LNCaP clone FGC (cell line): ENCODE measurements at regions not wholly inside any gene's neighbourhood (a gene's known extent, or its start where the extent isn't known, plus 50 kb on each side); places are given as distances from the start of the nearest gene placed in this dataset.

Source experiments
- DNase-seq: peaks from one replicate; pipeline ENCODE4 v3.0.0-alpha.2; 2011; ENCODE audit warnings: low read depth
- H3K4me3 ChIP-seq: 2 replicates; pipeline ENCODE4 v1.5.1; 2011; ENCODE audit warnings: mild to moderate bottlenecking, low read depth, low read length, control low read depth
- TF ChIP-seq, protein P1 (sequence below): IDR thresholded peaks from 2 replicates; pipeline ENCODE4 v1.5.1; 2012; ENCODE audit warnings: mild to moderate bottlenecking; ENCODE audit not compliant: control insufficient read depth, insufficient read depth; ENCODE audit errors: extremely low read depth

DNA sequence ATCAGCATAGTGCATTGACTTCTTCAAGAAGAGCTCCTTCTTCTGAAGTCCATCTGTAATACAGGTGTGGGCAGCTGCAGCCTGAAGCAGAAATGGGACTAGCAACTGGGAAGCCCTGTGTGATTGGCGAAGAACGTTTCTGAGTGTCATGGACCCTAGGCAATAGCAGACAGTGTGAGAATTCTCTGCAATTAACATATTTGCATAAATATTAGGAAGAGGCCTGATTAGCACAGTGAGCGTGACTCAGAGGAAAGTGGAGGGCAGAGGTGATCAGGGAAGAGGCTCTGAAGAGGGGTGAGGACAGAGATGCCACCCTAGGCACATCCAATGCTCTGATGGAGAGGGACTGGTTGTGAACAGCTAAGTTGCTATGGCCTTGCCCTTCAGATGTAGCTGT, 171.2 kb upstream of the ZBED5 start:
- H3K4me3 ChIP-seq: no peak overlapping the region
- no peak for DNase-seq
- TF ChIP-seq, protein P1, sequence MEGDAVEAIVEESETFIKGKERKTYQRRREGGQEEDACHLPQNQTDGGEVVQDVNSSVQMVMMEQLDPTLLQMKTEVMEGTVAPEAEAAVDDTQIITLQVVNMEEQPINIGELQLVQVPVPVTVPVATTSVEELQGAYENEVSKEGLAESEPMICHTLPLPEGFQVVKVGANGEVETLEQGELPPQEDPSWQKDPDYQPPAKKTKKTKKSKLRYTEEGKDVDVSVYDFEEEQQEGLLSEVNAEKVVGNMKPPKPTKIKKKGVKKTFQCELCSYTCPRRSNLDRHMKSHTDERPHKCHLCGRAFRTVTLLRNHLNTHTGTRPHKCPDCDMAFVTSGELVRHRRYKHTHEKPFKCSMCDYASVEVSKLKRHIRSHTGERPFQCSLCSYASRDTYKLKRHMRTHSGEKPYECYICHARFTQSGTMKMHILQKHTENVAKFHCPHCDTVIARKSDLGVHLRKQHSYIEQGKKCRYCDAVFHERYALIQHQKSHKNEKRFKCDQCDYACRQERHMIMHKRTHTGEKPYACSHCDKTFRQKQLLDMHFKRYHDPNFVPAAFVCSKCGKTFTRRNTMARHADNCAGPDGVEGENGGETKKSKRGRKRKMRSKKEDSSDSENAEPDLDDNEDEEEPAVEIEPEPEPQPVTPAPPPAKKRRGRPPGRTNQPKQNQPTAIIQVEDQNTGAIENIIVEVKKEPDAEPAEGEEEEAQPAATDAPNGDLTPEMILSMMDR: no peak

DNA sequence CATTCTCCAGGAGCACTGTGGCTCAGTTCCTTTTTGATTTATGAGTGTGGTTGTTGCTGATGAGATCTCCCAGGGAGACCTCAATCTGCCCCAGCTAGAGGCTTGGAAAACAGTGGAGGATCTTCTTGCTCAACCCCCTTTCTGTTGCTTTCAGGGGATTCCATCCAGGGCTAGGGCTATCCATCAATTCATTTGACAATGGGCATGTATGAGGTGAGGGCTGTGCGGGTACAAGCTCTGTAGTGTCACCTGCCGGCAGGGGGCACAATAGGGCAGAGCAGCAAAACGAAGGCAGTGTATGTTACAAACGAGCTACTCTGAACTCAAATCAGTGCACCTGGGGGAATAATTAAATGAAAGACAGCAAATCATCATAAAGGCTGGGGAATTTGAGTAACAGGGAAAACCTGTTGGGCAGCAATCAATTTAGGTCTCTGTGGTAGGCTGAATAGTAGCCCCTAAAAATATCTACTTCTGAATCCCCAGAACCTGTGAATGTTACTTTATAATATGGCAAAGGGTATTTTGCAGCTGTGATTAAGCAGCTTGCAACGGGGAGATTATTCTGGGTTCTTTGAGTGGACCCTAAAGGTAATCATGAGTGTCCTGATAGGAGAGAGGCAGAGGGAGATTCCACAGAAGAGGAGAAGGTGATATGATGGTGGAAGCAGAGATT, 170.3 kb upstream of the ZBED5 start:
- DNase-seq: peak; percentile 32
- H3K4me3 ChIP-seq: no peak overlapping the region
- TF ChIP-seq, protein P1: peak; percentile 96

DNA sequence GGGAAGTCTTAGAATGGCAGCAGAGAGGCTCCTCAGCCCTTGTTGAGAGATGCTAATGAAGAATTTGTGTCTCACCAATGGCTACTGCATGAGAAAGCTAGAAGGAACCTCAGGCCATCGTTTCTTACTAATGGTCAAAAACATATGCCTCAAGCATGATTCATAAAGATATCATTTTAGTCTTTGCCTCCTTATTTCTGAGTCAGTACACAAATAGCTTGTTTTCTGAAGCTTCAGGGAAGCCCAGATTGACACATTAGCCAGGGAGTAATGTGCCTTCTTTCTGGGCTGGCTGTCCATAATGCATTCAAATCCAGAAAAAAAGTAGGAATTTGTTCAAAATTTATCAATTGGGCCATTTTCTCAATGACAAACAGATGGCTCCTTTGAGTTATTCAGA, 169.4 kb upstream of the ZBED5 start:
- TF ChIP-seq, protein P1: no peak
- H3K4me3 ChIP-seq: no peak overlapping the region
- no peak for DNase-seq

DNA sequence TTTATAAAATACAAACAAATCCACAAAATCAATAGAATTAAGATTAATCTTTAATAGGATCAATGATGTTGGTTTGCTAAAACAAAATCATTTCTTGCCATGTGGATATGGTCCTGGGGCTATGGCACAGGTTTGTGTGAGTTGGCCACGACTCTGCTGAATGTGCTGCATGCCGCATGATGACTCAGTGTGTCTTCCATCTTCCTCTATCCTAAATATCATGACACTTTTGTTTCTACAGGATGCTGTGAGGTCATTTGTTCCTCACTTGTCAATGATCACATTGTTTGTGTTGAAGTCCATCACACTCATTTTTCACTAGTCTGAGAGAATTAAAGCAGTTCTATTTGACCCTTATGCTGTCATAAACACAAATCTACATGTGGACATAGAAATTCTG, 167.2 kb upstream of the ZBED5 start:
- DNase-seq: no peak

DNA sequence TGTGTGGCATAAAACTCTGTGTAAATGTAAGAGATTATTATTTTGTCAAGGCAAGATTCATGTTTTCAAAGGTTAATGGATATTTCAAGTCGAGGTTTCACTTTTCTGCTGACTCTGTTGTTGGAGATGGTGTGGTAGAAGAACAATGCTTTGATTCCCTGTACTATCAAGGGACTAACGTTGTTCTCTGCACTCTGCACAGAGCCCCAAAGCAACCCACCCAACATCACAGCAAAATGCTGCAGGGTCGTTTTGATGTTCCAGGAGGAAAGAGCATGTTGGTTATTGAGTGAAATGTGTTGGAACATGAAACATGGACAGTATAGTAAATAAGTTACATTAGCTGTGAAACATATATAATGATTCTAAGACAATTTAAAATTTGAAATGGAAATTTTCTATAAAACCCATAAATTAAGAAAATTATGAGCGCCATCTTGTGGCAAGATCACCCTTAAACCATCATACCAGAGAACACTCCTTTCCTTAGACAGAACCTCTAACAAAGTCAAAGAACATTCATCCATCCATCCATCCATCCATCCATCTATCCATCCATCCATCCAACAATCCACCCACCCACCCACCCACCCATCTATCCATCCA, 164.4 kb upstream of the ZBED5 start:
- no peak for DNase-seq
- TF ChIP-seq, protein P1: peak; percentile 49
- no peak overlapping the region for H3K4me3 ChIP-seq

More for the DNA sequence above, 167.2 kb upstream of the ZBED5 start:
- TF ChIP-seq, protein P1: no peak
- no peak overlapping the region for H3K4me3 ChIP-seq

DNA sequence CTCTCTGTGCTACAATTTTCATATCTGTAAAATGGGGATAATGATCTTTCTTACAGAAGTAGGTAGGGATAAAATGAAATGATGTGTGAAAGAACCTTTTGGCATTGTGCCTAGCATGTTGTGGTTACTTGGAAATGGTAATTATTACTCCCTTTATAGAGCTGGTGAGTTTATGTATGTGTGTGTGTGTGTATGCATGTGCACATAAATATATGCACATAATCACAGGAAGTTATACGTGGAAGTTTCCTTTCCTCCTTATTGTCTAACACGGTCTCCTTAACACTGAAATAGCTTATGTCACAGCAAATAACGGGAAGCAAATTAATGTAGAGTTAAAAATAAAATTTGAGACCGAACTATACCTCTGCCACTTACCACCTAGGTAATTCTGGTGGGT, 163.7 kb upstream of the ZBED5 start:
- DNase-seq: no peak
- TF ChIP-seq, protein P1: no peak
- H3K4me3 ChIP-seq: no peak overlapping the region

DNA sequence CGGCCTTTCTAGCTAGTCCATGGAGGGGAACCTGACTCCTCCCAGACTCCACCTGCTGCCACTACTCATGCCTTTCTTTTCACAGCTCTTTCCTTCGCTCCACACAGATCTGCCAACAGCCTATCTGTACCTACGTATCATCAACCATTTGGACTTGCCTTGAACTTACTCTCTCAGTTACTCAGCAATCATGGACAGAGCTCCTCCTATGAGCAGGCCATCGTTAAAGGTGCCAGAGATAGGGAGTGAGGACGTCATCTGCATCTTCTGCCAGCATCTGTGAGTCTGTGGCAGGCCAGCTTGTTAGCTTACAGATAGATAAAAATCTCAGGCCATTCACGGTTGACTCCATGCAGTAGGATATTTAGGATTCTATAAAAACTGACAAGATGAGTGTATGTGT, 162.9 kb upstream of the ZBED5 start:
- H3K4me3 ChIP-seq: no peak overlapping the region
- TF ChIP-seq, protein P1: no peak
- peak; percentile 68 for DNase-seq
